Left lung (tissue), 4 donors: ENCODE measurements at regions not wholly inside any gene's neighbourhood (a gene's known extent, or its start where the extent isn't known, plus 50 kb on each side); places are given as distances from the start of the nearest gene placed in this dataset.
"Not testable (repeated sequence)": the region's sequence is repeated elsewhere in the genome, so short reads cannot be mapped to it uniquely, and the experiment has no call there.

Experiments
- ATAC-seq: fragments of 200-7000 bp; cut with Tn5 transposase; one replicate; pipeline ENCODE4 v1.9.1; 2020; ENCODE audit warnings: moderate library complexity
- DNase-seq, 4 donors: peaks; one replicate each; pipeline ENCODE4 v3.0.0-alpha.2; 2013 to 2020
- H3K27ac ChIP-seq, 2 donors: fragments of 200-600 bp; sonication (generic) in 1 of 2; one replicate each; pipeline versions ENCODE4 v1.5.0 to v1.8.0; 2020 to 2021
- H3K27me3 ChIP-seq, 2 donors: fragments of 200-600 bp; sonication (generic) in 1 of 2; one replicate each; pipeline versions ENCODE4 v1.5.0 to v1.8.0; 2020 to 2021
- H3K36me3 ChIP-seq, 2 donors: fragments of 200-600 bp; sonication (generic) in 1 of 2; one replicate each; pipeline versions ENCODE4 v1.5.0 to v1.8.0; 2020 to 2021
- H3K4me1 ChIP-seq, 2 donors: fragments of 200-600 bp; one replicate each; pipeline ENCODE4 v1.8.0; 2021
- H3K4me3 ChIP-seq, 2 donors: fragments of 200-600 bp; sonication (generic) in 1 of 2; one replicate each; pipeline versions ENCODE4 v1.5.0 to v1.8.0; 2020 to 2021; ENCODE audit warnings: mild to moderate bottlenecking in 1 of 2
- H3K9me3 ChIP-seq, 2 donors: fragments of 200-600 bp; sonication (generic) in 1 of 2; one replicate each; pipeline versions ENCODE4 v1.5.0 to v1.8.0; 2020 to 2021
- intact Hi-C, 2 donors: fragments of 100-400 bp; cut with DNase I; formaldehyde crosslinking; loops; one replicate each; pipeline versions ENCODE4 v1.11.2 to v1.14.2; 2022
- TF ChIP-seq, protein P1 (sequence below), 2 donors: fragments of 200-600 bp; sonication (generic) in 1 of 2; IDR thresholded peaks; one replicate each; pipeline versions ENCODE4 v1.5.0 to v1.8.0; 2021; ENCODE audit warnings: antibody characterized with exemption in 2 of 2
- donor health status: DM: no; HTN: yes; CAD: no.
- donor health status: DM: no; HTN: no; CAD: no.

DNA sequence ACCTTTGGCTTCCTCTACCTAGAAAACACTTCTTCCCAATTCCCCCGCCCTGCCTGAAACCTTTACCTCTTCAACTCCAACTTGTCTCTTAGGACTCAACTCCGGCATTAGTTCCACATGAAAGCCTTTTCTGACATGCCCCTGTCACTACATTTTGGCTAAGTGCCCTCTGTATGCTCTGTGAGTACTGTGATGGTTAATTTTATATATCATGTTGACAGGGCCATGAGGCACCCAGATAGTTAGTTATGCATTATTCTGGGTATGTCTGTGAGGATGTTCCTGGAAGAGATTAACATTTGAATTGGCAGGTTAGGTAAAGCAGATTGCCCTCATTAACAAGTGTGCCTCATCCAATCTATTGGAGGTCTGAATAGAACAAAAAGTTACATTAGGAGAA lies 75.6 kb upstream of the NCKAP5 start:
- Histone ChIP-seq H3K36me3 (no peaks in the 10 kb centered on the region), H3K9me3 (no peaks in the 10 kb centered on the region), H3K4me3 (no peak overlapping the region), H3K4me1 (no peaks in the 10 kb centered on the region), H3K27ac (no peak overlapping the region), H3K27me3 (no peaks in the 10 kb centered on the region)
- TF ChIP-seq, protein P1, sequence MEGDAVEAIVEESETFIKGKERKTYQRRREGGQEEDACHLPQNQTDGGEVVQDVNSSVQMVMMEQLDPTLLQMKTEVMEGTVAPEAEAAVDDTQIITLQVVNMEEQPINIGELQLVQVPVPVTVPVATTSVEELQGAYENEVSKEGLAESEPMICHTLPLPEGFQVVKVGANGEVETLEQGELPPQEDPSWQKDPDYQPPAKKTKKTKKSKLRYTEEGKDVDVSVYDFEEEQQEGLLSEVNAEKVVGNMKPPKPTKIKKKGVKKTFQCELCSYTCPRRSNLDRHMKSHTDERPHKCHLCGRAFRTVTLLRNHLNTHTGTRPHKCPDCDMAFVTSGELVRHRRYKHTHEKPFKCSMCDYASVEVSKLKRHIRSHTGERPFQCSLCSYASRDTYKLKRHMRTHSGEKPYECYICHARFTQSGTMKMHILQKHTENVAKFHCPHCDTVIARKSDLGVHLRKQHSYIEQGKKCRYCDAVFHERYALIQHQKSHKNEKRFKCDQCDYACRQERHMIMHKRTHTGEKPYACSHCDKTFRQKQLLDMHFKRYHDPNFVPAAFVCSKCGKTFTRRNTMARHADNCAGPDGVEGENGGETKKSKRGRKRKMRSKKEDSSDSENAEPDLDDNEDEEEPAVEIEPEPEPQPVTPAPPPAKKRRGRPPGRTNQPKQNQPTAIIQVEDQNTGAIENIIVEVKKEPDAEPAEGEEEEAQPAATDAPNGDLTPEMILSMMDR (IDR thresholded peaks at IDR 0.05), result no peak
- no peak for ATAC-seq
- DNase-seq, result no peak
- intact Hi-C loops, result no loop called here

DNA sequence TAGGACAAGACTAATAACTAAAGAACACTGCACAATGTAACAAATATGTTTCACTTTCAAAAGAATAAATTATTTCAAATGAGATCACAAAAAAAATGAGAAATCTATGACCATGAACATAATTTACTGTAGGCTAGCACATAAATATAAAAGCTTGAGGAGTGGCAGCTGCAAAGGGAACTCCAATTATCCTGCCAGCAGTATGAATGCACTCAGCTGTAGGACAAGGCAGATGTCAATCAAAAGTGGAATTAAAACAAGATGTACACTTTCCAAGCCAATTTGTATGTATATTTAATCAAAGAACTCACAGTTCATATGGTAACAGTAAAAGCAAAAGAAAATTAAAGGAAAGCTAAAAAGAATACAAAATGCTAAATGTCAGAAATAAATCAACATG lies 76.6 kb upstream of the NCKAP5 start:
- Histone ChIP-seq H3K4me1 (no peaks in the 10 kb centered on the region), H3K36me3 (no peaks in the 10 kb centered on the region), H3K9me3 (peaks cover 0 to 4% of the 10 kb centered on the region in 2 donors), H3K27ac (no peak overlapping the region), H3K27me3 (no peaks in the 10 kb centered on the region), H3K4me3 (no peak overlapping the region)
- TF ChIP-seq, protein P1 (IDR thresholded peaks at IDR 0.05), result no peak
- DNase-seq, result no peak
- no peak for ATAC-seq
- intact Hi-C loops, result no loop called here

DNA sequence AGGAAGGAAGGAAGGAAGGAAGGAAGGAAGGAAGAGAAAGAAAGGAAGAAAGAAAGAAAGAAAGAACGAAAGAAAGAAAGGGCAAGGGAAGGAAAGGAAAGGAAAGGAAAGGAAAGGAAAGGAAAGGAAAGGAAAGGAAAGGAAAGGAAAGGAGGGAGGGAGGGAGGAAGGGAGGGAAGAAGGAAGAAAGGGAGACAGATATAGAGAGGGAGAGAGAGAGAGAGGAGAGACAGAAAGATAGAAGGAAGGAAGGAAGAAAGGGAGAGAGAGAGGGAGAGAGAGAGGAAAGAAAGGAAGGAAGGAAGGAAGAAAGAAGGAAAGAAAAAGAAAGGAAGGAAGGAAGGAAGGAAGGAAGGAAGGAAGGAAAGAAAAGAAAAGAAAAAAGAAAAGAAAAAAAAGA lies 79.1 kb upstream of the NCKAP5 start:
- not testable (repeated sequence) for ATAC-seq, H3K27ac ChIP-seq

DNA sequence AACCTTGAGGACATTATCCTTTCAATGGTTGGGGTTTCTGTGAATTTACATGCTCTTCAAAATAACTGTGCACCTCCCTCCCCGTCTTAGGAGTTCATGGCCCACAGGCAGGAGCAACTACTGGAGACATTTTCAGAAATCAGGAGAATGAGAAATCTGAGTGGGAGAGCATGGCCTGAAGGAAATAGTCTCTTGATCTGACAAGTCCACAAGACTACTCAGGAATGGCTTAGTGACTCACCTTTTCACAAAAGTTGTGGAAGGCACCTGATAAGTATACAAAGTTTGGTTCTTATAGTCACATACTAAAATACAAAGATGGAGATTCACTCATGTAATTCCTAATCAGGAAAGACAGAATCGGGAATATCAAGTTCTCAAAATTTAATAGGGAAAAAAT lies 83.6 kb upstream of the NCKAP5 start:
- ATAC-seq (no peak), DNase-seq (no peak)
- Histone ChIP-seq H3K4me1 (no peaks in the 10 kb centered on the region), H3K36me3 (no peaks in the 10 kb centered on the region), H3K4me3 (no peak overlapping the region), H3K27ac (no peak overlapping the region), H3K27me3 (no peaks in the 10 kb centered on the region), H3K9me3 (peaks cover 0 to 9% of the 10 kb centered on the region in 2 donors)
- TF ChIP-seq, protein P1 (IDR thresholded peaks at IDR 0.05), result no peak
- intact Hi-C loops, result no loop called here

More for the DNA sequence above, 79.1 kb upstream of the NCKAP5 start:
- H3K4me1 ChIP-seq, H3K4me3 ChIP-seq, H3K9me3 ChIP-seq, H3K36me3 ChIP-seq, intact Hi-C loops, H3K27me3 ChIP-seq, DNase-seq: not testable (repeated sequence)

DNA sequence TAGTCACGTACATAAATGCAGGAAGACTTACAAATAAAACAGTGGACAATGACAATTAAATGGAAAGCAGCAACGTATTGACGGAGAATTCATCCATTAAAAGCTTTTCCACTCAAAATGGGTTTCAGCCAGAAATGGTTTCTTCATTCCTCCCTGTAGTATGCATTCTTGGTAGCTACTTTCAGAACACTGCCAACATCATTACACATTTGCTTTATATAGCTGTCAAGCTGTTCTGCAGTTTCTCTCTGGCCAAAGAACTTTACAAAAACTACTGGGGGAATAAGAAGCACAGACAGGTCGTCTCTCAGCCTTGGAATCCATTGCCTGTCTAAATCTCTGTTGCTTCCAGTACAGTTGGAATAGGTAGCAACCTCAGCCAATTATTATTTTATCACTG lies 84.1 kb upstream of the NCKAP5 start:
- no peak overlapping the region for H3K27ac ChIP-seq
- TF ChIP-seq, protein P1 (IDR thresholded peaks at IDR 0.05), result no peak
- peaks cover 0 to 9% of the 10 kb centered on the region in 2 donors for H3K9me3 ChIP-seq
- DNase-seq, result peak in 2 of 4 donors; percentile 53 to 69
- intact Hi-C loops, result no loop called here
- ATAC-seq, result no peak
- no peaks in the 10 kb centered on the region for H3K36me3 ChIP-seq
- H3K4me1 ChIP-seq, result no peaks in the 10 kb centered on the region
- no peak overlapping the region for H3K4me3 ChIP-seq
- H3K27me3 ChIP-seq, result no peaks in the 10 kb centered on the region

DNA sequence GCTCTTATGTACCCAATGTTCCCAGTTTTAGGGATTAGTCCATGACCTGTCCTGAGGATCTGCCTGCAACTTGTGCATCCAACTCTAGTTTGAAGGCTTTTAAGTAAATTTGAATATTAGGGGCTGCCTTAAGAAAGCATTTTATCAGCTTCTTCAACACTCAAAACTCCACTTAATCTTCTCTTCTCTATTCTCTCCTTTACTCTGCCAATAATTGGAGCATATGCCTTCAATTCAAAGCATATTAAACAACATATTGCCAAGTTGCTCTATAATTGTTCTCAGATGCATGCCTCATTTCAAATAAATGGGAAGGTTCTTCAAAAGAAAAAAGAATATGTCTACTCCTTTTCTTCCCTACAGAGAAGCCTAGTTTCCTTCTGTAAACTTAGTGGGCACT lies 84.8 kb upstream of the NCKAP5 start:
- TF ChIP-seq, protein P1 (IDR thresholded peaks at IDR 0.05), result no peak
- intact Hi-C loops, result no loop called here

More for the DNA sequence above, 84.8 kb upstream of the NCKAP5 start:
- H3K27me3 ChIP-seq, result no peaks in the 10 kb centered on the region
- no peaks in the 10 kb centered on the region for H3K36me3 ChIP-seq
- no peak overlapping the region for H3K27ac ChIP-seq
- ATAC-seq (no peak), DNase-seq (no peak)
- H3K9me3 ChIP-seq, result peaks cover 0 to 9% of the 10 kb centered on the region in 2 donors
- H3K4me1 ChIP-seq, result no peaks in the 10 kb centered on the region
- no peak overlapping the region for H3K4me3 ChIP-seq
